Colonic mucosa (tissue), 4 donors: ENCODE measurements at regions not wholly inside any gene's neighbourhood (a gene's known extent, or its start where the extent isn't known, plus 50 kb on each side); places are given as distances from the start of the nearest gene placed in this dataset.

Experiments
- DNase-seq: peaks from one replicate; pipeline ENCODE4 v3.0.0-alpha.2; 2020
- H3K27ac ChIP-seq: fragments of 200-600 bp; one replicate; pipeline ENCODE4 v1.8.0; 2021
- H3K27me3 ChIP-seq: fragments of 200-600 bp; one replicate; pipeline ENCODE4 v1.8.0; 2021
- H3K36me3 ChIP-seq: fragments of 200-600 bp; one replicate; pipeline ENCODE4 v1.8.0; 2021
- H3K4me1 ChIP-seq: fragments of 200-600 bp; one replicate; pipeline ENCODE4 v1.8.0; 2021; ENCODE audit warnings: mild to moderate bottlenecking
- H3K4me3 ChIP-seq: fragments of 200-600 bp; one replicate; pipeline ENCODE4 v1.8.0; 2021
- H3K9ac ChIP-seq, 2 donors: one replicate each; pipeline ENCODE4 v1.7.0; 2013; ENCODE audit warnings: control low read depth in 2 of 2, low read depth in 2 of 2, low read length in 2 of 2
- H3K9me3 ChIP-seq: fragments of 200-600 bp; one replicate; pipeline ENCODE4 v1.8.0; 2021
- intact Hi-C: fragments of 100-400 bp; cut with DNase I; formaldehyde crosslinking; loops from one replicate; pipeline ENCODE4 v1.14.1; 2022
- TF ChIP-seq, protein P1 (sequence below): fragments of 200-600 bp; IDR thresholded peaks from one replicate; pipeline ENCODE4 v1.8.0; 2022; ENCODE audit warnings: antibody characterized with exemption, mild to moderate bottlenecking
- donor health status: healthy.
- donor health status: DM: no; HTN: no; CAD: no.
- donor health status: DM: no; HTN: no; CAD: no.

DNA sequence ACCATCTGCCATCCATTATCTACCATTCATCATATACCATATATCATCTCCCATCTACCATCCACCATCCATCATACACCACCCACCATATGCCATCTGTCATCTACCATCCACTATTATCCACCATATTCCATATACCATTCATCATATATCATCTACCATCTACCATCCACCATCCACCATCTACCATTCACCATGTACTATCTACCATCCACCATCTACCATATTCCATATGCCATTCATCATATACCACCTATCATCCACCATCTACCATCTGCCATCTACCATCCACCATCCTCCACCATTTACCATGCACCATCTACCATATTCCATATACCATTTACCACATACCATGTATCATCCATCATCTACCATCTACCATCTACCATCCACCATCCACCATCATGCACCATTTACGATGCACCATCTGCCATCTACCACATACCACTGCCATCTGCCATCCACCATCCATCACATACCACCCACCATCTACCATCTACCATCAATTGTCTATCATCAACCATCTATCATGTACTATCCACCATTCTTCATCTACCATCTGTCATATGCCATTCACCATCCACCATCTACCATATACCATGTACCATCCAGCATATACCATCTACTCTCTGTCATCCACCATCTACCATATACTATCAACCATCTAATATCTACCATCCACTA lies 50.6 kb upstream of the RAB4A start:
- intact Hi-C loops = no loop called here

DNA sequence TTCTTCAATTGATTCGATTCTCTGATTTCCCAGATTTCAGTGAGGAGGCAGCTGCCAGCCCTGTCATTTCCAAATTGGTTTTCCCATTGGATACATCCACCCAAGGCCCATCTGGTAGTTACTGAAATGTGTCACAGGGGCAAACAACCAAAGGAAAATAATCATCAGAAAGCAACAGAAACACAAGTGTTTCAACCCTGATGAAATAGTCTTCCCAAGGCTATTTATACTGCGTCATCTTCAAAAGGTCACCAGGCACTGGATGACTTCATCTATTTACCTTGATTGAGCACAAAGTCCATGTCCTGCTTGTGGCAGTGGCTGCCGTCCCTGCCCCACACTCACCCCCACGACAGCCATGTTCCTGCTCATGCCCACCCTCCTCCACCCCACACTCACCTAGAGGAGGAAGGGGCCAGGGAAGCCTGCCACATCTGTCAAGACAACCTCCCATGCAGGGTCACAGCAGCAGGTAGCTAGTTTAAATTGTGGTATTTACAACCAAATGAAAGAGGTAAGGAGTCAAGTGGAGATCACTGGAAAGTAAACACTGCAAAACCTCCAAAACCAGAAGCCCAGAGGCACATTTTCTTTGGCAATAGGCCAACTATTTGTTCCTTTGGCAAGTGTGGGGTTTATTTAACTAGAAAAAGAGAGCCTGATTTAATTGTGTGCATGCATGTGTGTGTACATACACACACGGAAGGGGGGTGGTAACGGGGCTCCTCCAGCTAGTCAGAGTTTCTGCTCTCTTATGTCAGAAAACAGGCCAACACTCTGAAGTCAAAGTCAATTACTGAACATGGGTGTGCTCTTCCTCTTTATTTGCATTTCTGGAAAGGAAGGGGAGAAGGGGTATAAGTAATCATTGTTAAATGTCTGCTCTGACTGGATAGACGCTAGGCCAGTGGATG lies 49.5 kb upstream of the RAB4A start:
- Histone ChIP-seq H3K36me3 (no peaks in the 10 kb centered on the region), H3K27me3 (no peaks in the 10 kb centered on the region), H3K4me3 (no peak overlapping the region), H3K27ac (peak overlapping the region; percentile 72), H3K9ac (peak overlapping the region in 1 of 2 donors; percentile 59), H3K9me3 (no peaks in the 10 kb centered on the region), H3K4me1 (no peaks in the 10 kb centered on the region)
- intact Hi-C loops = no loop called here
- TF ChIP-seq, protein P1, sequence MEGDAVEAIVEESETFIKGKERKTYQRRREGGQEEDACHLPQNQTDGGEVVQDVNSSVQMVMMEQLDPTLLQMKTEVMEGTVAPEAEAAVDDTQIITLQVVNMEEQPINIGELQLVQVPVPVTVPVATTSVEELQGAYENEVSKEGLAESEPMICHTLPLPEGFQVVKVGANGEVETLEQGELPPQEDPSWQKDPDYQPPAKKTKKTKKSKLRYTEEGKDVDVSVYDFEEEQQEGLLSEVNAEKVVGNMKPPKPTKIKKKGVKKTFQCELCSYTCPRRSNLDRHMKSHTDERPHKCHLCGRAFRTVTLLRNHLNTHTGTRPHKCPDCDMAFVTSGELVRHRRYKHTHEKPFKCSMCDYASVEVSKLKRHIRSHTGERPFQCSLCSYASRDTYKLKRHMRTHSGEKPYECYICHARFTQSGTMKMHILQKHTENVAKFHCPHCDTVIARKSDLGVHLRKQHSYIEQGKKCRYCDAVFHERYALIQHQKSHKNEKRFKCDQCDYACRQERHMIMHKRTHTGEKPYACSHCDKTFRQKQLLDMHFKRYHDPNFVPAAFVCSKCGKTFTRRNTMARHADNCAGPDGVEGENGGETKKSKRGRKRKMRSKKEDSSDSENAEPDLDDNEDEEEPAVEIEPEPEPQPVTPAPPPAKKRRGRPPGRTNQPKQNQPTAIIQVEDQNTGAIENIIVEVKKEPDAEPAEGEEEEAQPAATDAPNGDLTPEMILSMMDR = no peak
- peak; percentile 65 for DNase-seq

More for the DNA sequence above, 50.6 kb upstream of the RAB4A start:
- no peaks in the 10 kb centered on the region for H3K27me3 ChIP-seq
- no peaks in the 10 kb centered on the region for H3K4me1 ChIP-seq
- H3K4me3 ChIP-seq = no peak overlapping the region
- DNase-seq = no peak
- peak overlapping the region; percentile 72 for H3K27ac ChIP-seq
- no peaks in the 10 kb centered on the region for H3K36me3 ChIP-seq
- no peak overlapping the region for H3K9ac ChIP-seq
- H3K9me3 ChIP-seq = no peaks in the 10 kb centered on the region
- TF ChIP-seq, protein P1 = no peak
